K562 (cell line): ENCODE measurements at regions not wholly inside any gene's neighbourhood (a gene's known extent, or its start where the extent isn't known, plus 50 kb on each side); places are given as distances from the start of the nearest gene placed in this dataset.

ENCODE experiments used
- CHCHD3 ChIP-seq: fragments of 250-450 bp; sonication (Bioruptor Pico); IDR thresholded peaks from 2 replicates; pipeline ENCODE4 v2.1.2; 2022; ENCODE audit warnings: mild to moderate bottlenecking
- ELF4 ChIP-seq: fragments of 450-650 bp; formaldehyde crosslinking; IDR thresholded peaks from 2 replicates; pipeline ENCODE4 v1.4.0; 2022; ENCODE audit warnings: missing genetic modification characterization
- FOXA3 ChIP-seq, 2 experiments: fragments of 450-650 bp in 1 of 2; sonication (generic) in 1 of 2; formaldehyde crosslinking; IDR thresholded peaks in 1 of 2; conservative IDR thresholded peaks in 1 of 2; 2 replicates each; pipeline versions ENCODE4 v1.4.0 to v1.8.0; 2020 to 2022; ENCODE audit warnings: mild to moderate bottlenecking in 2 of 2, missing genetic modification reagents in 1 of 2
- GABPB1 ChIP-seq: sonication (generic); formaldehyde crosslinking; IDR thresholded peaks from 2 replicates; pipeline ENCODE4 v1.8.0; 2022; ENCODE audit warnings: mild to moderate bottlenecking, missing genetic modification reagents
- ILF3 ChIP-seq: fragments of 450-650 bp; IDR thresholded peaks from 2 replicates; pipeline ENCODE4 v1.6.1; 2018; ENCODE audit warnings: antibody characterized with exemption, mild to moderate bottlenecking, moderate library complexity, borderline replicate concordance
- MTF1 ChIP-seq: fragments of 250-450 bp; sonication (Bioruptor Pico); IDR thresholded peaks from 2 replicates; pipeline ENCODE4 v1.9.0; 2021; ENCODE audit warnings: moderate library complexity, mild to moderate bottlenecking, inconsistent platforms, borderline replicate concordance
- POLR2AphosphoS5 ChIP-seq: IDR thresholded peaks from 2 replicates; pipeline ENCODE4 v1.6.1; 2011; ENCODE audit warnings: mild to moderate bottlenecking, low read depth, low read length, moderate library complexity; ENCODE audit not compliant: control insufficient read depth, insufficient read depth
- TCF7L2 ChIP-seq: fragments of 150-350 bp; IDR thresholded peaks from 2 replicates; pipeline ENCODE4 v1.6.1; 2016; ENCODE audit warnings: low read depth, mild to moderate bottlenecking, low read length, moderate library complexity
- YY1 ChIP-seq, 3 experiments: IDR thresholded peaks; 2 replicates each; pipeline ENCODE4 v1.6.1; 2011; ENCODE audit warnings: low read length in 2 of 3, mild to moderate bottlenecking in 2 of 3, moderate library complexity in 2 of 3, borderline replicate concordance in 1 of 3, control low read depth in 1 of 3, low read depth in 1 of 3; ENCODE audit not compliant: insufficient read depth in 3 of 3, insufficient replicate concordance in 2 of 3, control insufficient read depth in 1 of 3, insufficient read length in 1 of 3; ENCODE audit errors: extremely low read depth in 1 of 3
- ZNF253 ChIP-seq: fragments of 250-450 bp; sonication (Bioruptor Pico); conservative IDR thresholded peaks from 2 replicates; pipeline ENCODE4 v1.6.1; 2021; ENCODE audit warnings: mild to moderate bottlenecking
- ZNF57 ChIP-seq: fragments of 450-650 bp; formaldehyde crosslinking; IDR thresholded peaks from 2 replicates; pipeline ENCODE4 v1.4.0; 2020; ENCODE audit warnings: mild to moderate bottlenecking, moderate library complexity
- ZSCAN29 ChIP-seq: fragments of 450-650 bp; IDR thresholded peaks from 2 replicates; pipeline ENCODE4 v1.6.1; 2017
- TF ChIP-seq, protein P1 (sequence below), 3 experiments: IDR thresholded peaks in 2 of 3; conservative IDR thresholded peaks in 1 of 3; 2 replicates each; pipeline ENCODE4 v1.5.1; 2011 to 2012; ENCODE audit warnings: low read length in 3 of 3, mild to moderate bottlenecking in 3 of 3, control low read depth in 2 of 3, improper control_type of control experiment in 1 of 3, inconsistent platforms in 1 of 3, low read depth in 1 of 3, mixed read lengths in 1 of 3, moderate library complexity in 1 of 3; ENCODE audit not compliant: insufficient read depth in 2 of 3

DNA sequence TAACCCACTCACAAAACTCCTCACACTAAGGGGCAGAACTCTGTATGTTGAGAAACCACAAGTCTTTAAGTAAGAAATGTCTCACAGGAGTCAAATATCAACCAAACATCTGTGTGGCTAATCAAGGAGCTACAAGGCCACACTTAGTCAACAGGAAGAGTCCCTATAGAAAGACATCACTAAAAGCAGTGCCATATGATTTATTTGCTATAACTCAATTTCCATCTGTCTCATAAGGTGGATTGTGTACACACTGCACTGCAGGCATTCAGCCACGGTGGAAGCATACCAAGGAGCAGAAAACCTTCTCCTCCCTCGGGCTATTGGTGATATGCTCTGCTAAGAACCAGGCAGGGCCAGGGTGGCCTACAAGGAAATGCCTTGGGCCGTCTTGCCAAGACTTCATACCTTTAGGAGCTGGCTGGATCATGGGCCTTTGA, 197.6 kb upstream of the CFAP20DC start:
- TF ChIP-seq MTF1, result no peak
- TF ChIP-seq, protein P1, sequence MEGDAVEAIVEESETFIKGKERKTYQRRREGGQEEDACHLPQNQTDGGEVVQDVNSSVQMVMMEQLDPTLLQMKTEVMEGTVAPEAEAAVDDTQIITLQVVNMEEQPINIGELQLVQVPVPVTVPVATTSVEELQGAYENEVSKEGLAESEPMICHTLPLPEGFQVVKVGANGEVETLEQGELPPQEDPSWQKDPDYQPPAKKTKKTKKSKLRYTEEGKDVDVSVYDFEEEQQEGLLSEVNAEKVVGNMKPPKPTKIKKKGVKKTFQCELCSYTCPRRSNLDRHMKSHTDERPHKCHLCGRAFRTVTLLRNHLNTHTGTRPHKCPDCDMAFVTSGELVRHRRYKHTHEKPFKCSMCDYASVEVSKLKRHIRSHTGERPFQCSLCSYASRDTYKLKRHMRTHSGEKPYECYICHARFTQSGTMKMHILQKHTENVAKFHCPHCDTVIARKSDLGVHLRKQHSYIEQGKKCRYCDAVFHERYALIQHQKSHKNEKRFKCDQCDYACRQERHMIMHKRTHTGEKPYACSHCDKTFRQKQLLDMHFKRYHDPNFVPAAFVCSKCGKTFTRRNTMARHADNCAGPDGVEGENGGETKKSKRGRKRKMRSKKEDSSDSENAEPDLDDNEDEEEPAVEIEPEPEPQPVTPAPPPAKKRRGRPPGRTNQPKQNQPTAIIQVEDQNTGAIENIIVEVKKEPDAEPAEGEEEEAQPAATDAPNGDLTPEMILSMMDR (IDR thresholded peaks at IDR 0.05 in 2 of 3, conservative IDR thresholded peaks at IDR 0.05 in 1 of 3; ENCODE audit: insufficient read depth in 2 of 3, low read depth in 1 of 3, low read length in 3 of 3), result no peak
- no peak for TF ChIP-seq ZSCAN29
- TF ChIP-seq ILF3, result no peak
- TF ChIP-seq YY1 (IDR thresholded peaks at IDR 0.05; ENCODE audit: borderline replicate concordance in 1 of 3, control insufficient read depth in 1 of 3, extremely low read depth in 1 of 3, insufficient read depth in 3 of 3, insufficient read length in 1 of 3, insufficient replicate concordance in 2 of 3, low read depth in 1 of 3, low read length in 2 of 3), result no peak
- no peak for TF ChIP-seq ZNF253 (CRISPR knock-in tag)
- no peak for TF ChIP-seq CHCHD3
- no peak for TF ChIP-seq FOXA3 (CRISPR knock-in tag; conservative IDR thresholded peaks at IDR 0.05 in 1 of 2, IDR thresholded peaks at IDR 0.05 in 1 of 2)
- TF ChIP-seq ELF4 (CRISPR knock-in tag), result no peak
- TF ChIP-seq POLR2AphosphoS5, result no peak
- no peak for TF ChIP-seq GABPB1 (CRISPR knock-in tag)
- TF ChIP-seq ZNF57, result no peak
- TF ChIP-seq TCF7L2, result no peak
